ENCODE measurements at regions not wholly inside any gene's neighbourhood (a gene's known extent, or its start where the extent isn't known, plus 50 kb on each side); places are given as distances from the start of the nearest gene placed in this dataset.

DNA sequence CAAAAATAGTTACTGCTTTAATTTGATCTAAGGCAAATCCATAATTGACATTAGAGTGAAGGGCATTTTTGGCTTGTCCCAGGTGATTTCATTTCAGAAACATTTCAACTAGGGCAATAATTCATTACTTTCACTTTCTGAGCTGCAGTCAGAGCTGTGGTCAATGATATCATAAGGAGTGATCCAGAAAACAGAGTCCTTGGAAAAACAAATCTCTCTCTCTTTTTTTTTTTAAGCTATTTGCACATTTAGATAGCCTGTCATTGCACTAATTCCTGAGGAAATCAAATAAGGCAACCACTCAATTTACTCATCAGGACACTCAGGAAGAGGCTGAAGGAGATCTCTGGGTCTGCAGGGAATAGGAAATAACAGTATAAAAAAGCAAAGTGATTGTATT lies 269.5 kb upstream of the LRRC3B start:
- intact Hi-C loops (cut with DNase I), result no loop called here
- no peak for ATAC-seq
- Histone ChIP-seq H3K9me3 (ENCODE audit: control insufficient read depth, low read length) (no peaks in the 10 kb centered on the region), H3K4me1 (ENCODE audit: control insufficient read depth, insufficient read depth, low read length) (no peaks in the 10 kb centered on the region), H3K4me3 (ENCODE audit: low read length) (no peak overlapping the region), H3K27ac (ENCODE audit: low read length) (no peak overlapping the region), H3K27me3 (ENCODE audit: control insufficient read depth, insufficient read depth) (no peaks in the 10 kb centered on the region)
- DNase-seq, result no peak

DNA sequence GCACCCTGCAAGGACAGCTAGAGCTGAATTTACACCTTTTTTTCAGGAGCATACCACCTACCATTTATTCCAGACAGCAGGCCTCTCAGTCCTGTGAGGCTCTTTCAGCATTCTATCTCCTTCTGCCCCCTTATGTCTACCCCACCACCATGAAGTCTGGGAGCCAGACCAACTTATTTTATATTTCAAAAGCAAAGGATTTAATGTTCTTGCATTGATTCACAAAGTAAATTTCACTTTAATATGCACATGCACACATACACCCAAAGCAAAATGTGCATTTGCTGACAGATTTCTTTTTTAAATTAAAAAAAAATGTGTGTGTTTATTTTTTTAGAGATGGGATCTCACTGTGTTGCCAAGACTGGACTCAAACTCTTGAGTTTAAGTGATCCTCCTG lies 264.2 kb upstream of the LRRC3B start:
- H3K27me3 ChIP-seq (ENCODE audit: control insufficient read depth, insufficient read depth), result no peaks in the 10 kb centered on the region
- H3K27ac ChIP-seq (ENCODE audit: low read length), result no peak overlapping the region
- intact Hi-C loops (cut with DNase I), result no loop called here
- DNase-seq (no peak), ATAC-seq (no peak)
- no peak overlapping the region for H3K4me3 ChIP-seq (ENCODE audit: low read length)
- no peaks in the 10 kb centered on the region for H3K9me3 ChIP-seq (ENCODE audit: control insufficient read depth, low read length)
- H3K4me1 ChIP-seq (ENCODE audit: control insufficient read depth, insufficient read depth, low read length), result no peaks in the 10 kb centered on the region

DNA sequence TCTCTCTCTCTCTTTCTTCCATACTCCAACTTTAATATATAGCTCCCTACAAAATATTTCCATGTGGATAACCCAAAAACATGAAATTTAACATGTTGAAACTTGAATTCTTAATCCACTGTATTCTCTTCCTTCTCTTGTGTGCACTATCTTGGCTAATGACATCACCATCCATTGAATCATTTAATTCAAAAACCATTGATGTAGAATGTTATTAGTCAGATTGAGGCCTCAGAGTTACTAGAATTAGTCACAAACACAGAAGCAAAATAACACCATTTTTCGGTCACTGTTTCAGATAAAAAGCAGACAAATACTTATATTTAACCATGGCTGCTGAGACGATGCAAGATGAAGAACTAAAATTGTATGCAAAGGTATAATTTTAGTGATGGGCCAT lies 256.9 kb upstream of the LRRC3B start:
- intact Hi-C loops (cut with DNase I), result no loop called here
- 92% methylated on average over 2 of the region's 2 CpGs for WGBS

DNA sequence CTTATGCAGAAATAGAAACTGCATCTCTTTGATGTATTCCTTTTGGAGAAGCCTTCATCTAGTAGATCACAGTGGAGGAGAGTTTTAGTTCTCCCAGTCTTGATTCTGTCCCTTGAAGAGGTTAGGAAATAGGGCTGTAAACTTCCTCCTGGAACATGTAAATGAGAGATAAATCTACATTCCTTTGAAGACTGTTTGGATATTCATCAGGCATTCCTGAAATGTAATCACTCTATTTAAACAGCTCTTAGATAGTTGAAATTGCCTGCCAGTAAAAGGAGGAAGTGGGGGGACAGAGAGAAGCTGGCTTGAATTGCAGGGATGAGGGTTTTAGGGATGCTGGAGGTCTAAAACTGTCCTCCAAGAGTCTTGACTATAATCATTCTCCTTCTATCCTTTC lies 254.3 kb upstream of the LRRC3B start:
- Histone ChIP-seq H3K27me3 (ENCODE audit: control insufficient read depth, insufficient read depth) (no peaks in the 10 kb centered on the region), H3K4me1 (ENCODE audit: control insufficient read depth, insufficient read depth, low read length) (no peaks in the 10 kb centered on the region), H3K27ac (ENCODE audit: low read length) (no peak overlapping the region), H3K4me3 (ENCODE audit: low read length) (no peak overlapping the region), H3K9me3 (ENCODE audit: control insufficient read depth, low read length) (no peaks in the 10 kb centered on the region)
- no peak for DNase-seq
- intact Hi-C loops (cut with DNase I), result no loop called here
- no peak for ATAC-seq

More for the DNA sequence above, 256.9 kb upstream of the LRRC3B start:
- ATAC-seq, result no peak
- no peak for DNase-seq
- Histone ChIP-seq H3K27ac (ENCODE audit: low read length) (no peak overlapping the region), H3K4me3 (ENCODE audit: low read length) (no peak overlapping the region), H3K9me3 (ENCODE audit: control insufficient read depth, low read length) (no peaks in the 10 kb centered on the region), H3K4me1 (ENCODE audit: control insufficient read depth, insufficient read depth, low read length) (no peaks in the 10 kb centered on the region), H3K27me3 (ENCODE audit: control insufficient read depth, insufficient read depth) (no peaks in the 10 kb centered on the region)

DNA sequence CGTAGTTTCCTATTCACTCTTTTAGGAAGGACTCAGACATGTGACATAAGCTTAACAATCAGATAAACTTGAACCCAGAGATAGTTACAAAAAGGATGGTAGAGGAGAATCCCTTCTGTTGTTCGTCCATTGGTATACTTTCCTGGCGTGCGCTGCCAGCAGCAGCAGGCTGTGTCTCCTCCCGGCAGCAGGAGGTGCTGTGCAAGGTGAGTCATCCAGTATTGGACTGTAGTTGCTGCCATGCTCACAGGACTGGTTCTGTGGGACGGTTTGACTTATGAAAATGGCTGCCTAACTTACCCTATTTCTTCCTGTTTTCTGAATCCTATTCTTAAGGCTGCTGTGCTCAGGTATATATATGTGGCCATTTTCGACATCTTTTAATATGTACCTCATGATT lies 253.4 kb upstream of the LRRC3B start:
- Histone ChIP-seq H3K27ac (ENCODE audit: low read length) (no peak overlapping the region), H3K9me3 (ENCODE audit: control insufficient read depth, low read length) (no peaks in the 10 kb centered on the region), H3K4me1 (ENCODE audit: control insufficient read depth, insufficient read depth, low read length) (no peaks in the 10 kb centered on the region), H3K4me3 (ENCODE audit: low read length) (no peak overlapping the region), H3K27me3 (ENCODE audit: control insufficient read depth, insufficient read depth) (no peaks in the 10 kb centered on the region)
- 88% methylated on average over 7 of the region's 7 CpGs for WGBS
- ATAC-seq (no peak), DNase-seq (no peak)
- intact Hi-C loops (cut with DNase I), result no loop called here

DNA sequence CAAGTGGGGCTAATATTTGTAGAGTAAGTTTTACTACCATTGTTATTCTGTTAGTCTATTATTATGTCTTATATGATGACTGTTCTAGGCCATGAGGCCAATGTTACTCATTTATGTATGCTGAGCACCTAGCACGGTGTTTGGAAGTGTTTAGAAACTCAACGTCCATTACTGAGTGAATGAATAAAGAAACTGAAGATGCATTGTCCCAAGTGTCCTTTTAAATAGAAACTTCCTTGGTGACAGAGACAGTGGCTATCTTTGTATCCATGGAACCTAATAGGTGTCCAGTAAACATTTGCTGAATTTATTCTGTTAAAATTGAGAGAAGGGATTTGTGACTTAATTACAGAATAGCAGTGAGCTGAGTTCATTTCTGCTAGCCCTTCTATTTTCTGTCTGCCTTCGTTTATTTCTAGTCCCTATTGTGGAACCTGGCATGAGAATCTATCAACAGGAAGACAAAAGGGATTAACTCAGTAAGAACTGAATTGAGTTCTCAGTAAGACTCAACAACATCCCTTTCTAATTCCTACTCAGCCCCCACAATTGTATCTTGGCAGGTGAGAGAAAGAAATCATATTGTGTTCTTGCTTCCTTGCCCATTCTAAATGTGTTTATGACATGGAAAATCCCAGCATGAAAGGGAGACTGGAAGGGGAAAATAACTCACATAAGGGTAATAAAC lies 246.6 kb upstream of the LRRC3B start:
- no peaks in the 10 kb centered on the region for H3K9me3 ChIP-seq (ENCODE audit: control insufficient read depth, low read length)
- no peak overlapping the region for H3K4me3 ChIP-seq (ENCODE audit: low read length)
- H3K4me1 ChIP-seq (ENCODE audit: control insufficient read depth, insufficient read depth, low read length), result no peaks in the 10 kb centered on the region
- no peaks in the 10 kb centered on the region for H3K27me3 ChIP-seq (ENCODE audit: control insufficient read depth, insufficient read depth)
- ATAC-seq (no peak), DNase-seq (no peak)
- no peak overlapping the region for H3K27ac ChIP-seq (ENCODE audit: low read length)
- intact Hi-C loops (cut with DNase I), result no loop called here
- 50% methylated on average over 3 of the region's 3 CpGs for WGBS

DNA sequence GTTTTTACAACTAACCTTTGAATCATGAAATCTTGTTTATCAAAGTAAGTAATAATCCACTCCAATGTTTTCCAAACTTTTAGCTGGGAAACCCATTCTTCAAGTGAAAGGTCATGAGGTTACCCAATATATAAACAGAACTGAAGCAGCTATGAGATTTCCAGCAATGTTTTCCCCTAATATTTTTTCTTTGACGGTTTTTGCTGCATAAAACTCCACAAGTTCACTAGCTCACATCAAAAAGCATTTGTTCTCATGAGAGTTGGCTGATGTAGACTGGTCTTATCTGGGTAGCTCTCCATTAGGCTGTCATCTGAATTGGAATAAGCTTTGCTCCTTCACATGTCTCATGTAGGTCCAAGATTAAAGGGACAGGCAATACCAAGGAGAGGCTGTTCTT lies 241.2 kb upstream of the LRRC3B start:
- Histone ChIP-seq H3K9me3 (ENCODE audit: control insufficient read depth, low read length) (no peaks in the 10 kb centered on the region), H3K4me1 (ENCODE audit: control insufficient read depth, insufficient read depth, low read length) (no peaks in the 10 kb centered on the region), H3K27ac (ENCODE audit: low read length) (no peak overlapping the region), H3K4me3 (ENCODE audit: low read length) (no peak overlapping the region), H3K27me3 (ENCODE audit: control insufficient read depth, insufficient read depth) (no peaks in the 10 kb centered on the region)
- WGBS, result 33% methylated on average over 1 of the region's 1 CpG
- intact Hi-C loops (cut with DNase I), result no loop called here
- no peak for DNase-seq
- ATAC-seq, result no peak

DNA sequence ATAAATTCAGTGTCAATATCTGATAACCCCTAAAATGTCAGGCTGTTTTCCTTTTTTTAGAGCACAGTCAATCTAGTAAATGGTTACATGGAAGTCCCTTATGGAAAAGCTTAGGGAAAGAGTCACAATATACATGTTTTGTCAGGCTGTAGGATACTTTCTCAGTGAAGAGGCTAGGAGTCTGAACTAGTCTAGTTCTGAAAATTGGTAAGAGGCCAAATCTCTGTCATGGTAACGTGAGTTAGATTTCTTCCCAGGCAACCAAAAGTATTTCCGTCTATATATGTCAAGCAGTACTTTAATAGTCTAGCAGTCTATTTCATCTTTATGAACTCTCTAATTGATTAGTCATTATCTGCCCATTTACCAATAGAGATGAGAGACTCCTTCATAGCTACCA lies 215.9 kb upstream of the LRRC3B start:
- WGBS, result 59% methylated on average over 2 of the region's 2 CpGs
- DNase-seq, result no peak
- Histone ChIP-seq H3K9me3 (ENCODE audit: control insufficient read depth, low read length) (no peaks in the 10 kb centered on the region), H3K4me3 (ENCODE audit: low read length) (no peak overlapping the region), H3K27me3 (ENCODE audit: control insufficient read depth, insufficient read depth) (no peaks in the 10 kb centered on the region), H3K27ac (ENCODE audit: low read length) (no peak overlapping the region), H3K4me1 (ENCODE audit: control insufficient read depth, insufficient read depth, low read length) (no peaks in the 10 kb centered on the region)
- ATAC-seq, result no peak
- intact Hi-C loops (cut with DNase I), result no loop called here

DNA sequence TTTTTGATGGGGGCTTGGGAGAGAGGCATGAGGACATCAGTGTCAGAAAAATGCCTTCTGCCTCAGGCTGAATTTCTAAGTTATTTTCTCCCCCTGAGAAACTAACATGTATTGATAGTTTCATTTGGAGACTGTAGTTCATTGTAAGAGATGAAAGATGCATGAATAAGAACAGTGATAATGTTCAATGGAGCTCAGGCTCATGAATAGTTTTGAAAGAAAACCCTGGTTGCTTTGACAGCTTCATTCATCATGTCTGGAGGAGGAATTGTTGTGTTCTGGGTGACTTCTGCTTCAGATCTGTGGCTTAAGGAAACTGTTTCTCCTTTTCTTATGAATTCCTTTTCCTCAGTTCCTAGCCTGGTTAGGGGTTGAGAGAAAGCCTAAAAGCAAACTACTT lies 204.0 kb upstream of the LRRC3B start:
- Histone ChIP-seq H3K27ac (ENCODE audit: low read length) (no peak overlapping the region), H3K4me1 (ENCODE audit: control insufficient read depth, insufficient read depth, low read length) (no peaks in the 10 kb centered on the region), H3K9me3 (ENCODE audit: control insufficient read depth, low read length) (no peaks in the 10 kb centered on the region), H3K27me3 (ENCODE audit: control insufficient read depth, insufficient read depth) (no peaks in the 10 kb centered on the region), H3K4me3 (ENCODE audit: low read length) (no peak overlapping the region)
- ATAC-seq (no peak), DNase-seq (no peak)
- intact Hi-C loops (cut with DNase I), result no loop called here

DNA sequence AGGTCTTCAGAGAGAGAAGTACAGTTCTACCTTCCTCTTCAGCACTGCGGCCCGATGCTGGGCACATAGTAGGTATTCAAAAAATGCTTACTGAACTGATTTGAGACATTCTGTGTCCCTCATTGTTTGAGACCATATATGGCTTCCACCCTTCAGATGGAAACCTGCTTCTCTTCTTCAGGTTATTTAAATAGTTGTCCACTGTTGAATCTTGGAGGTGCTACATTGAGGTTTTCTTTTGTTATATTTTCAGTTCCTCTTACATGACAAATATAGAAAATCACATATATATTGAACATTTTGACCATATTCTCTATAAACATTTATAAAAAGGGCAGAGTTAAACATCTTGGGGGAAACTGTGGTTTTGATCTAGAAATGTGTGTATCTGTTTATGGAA lies 200.2 kb upstream of the LRRC3B start:
- H3K4me1 ChIP-seq (ENCODE audit: control insufficient read depth, insufficient read depth, low read length), result peaks cover 1% of the 10 kb centered on the region
- intact Hi-C loops (cut with DNase I), result no loop called here
- ATAC-seq (no peak), DNase-seq (no peak)
- H3K9me3 ChIP-seq (ENCODE audit: control insufficient read depth, low read length), result no peaks in the 10 kb centered on the region
- no peak overlapping the region for H3K27ac ChIP-seq (ENCODE audit: low read length)
- no peak overlapping the region for H3K4me3 ChIP-seq (ENCODE audit: low read length)
- no peaks in the 10 kb centered on the region for H3K27me3 ChIP-seq (ENCODE audit: control insufficient read depth, insufficient read depth)
- 98% methylated on average over 2 of the region's 2 CpGs for WGBS

DNA sequence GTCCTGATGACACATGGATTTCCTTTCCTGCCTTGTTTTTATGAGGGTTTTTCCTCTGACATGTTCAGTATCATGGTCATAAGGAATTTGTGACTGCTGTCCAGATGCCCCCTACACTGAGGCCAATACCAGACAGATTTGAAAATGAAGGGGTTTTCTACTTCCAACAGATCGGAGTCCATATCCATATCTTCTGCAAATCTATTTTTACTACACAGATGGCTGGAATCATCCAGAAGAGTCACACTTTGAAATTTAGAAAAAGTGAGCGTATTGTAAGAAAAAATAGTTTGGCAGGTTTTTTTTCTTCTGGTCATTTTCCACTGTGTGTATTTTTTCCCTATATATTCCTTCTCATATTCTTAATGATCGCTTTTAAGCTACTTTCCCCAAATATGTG lies 197.5 kb upstream of the LRRC3B start:
- DNase-seq (no peak), ATAC-seq (no peak)
- WGBS, result 88% methylated on average over 3 of the region's 3 CpGs
- peaks cover 1% of the 10 kb centered on the region for H3K4me1 ChIP-seq (ENCODE audit: control insufficient read depth, insufficient read depth, low read length)
- no peak overlapping the region for H3K4me3 ChIP-seq (ENCODE audit: low read length)
- no peaks in the 10 kb centered on the region for H3K9me3 ChIP-seq (ENCODE audit: control insufficient read depth, low read length)
- H3K27ac ChIP-seq (ENCODE audit: low read length), result no peak overlapping the region
- H3K27me3 ChIP-seq (ENCODE audit: control insufficient read depth, insufficient read depth), result no peaks in the 10 kb centered on the region
- intact Hi-C loops (cut with DNase I), result no loop called here

DNA sequence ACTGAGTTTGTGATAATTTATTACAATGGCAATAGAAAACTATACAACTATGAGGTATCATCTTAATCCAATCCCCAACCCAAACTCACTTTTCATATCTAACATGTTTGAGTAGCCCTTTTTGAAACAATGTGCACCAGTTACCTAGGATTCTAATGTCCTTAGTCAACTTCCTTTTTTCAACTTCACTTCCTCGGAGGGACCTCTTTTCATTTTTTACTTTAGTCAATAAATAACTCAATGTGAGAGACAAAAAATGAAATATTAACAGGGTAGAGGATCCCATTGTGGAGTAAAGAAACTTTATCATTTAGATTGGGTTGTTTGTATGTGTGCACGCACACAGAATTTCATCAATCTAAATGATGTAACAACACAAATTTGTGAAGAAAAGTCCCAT lies 193.6 kb upstream of the LRRC3B start:
- Histone ChIP-seq H3K27me3 (ENCODE audit: control insufficient read depth, insufficient read depth) (no peaks in the 10 kb centered on the region), H3K4me3 (ENCODE audit: low read length) (no peak overlapping the region), H3K4me1 (ENCODE audit: control insufficient read depth, insufficient read depth, low read length) (peaks cover 1% of the 10 kb centered on the region), H3K9me3 (ENCODE audit: control insufficient read depth, low read length) (no peaks in the 10 kb centered on the region), H3K27ac (ENCODE audit: low read length) (no peak overlapping the region)
- intact Hi-C loops (cut with DNase I), result no loop called here
- 75% methylated on average over 2 of the region's 2 CpGs for WGBS
- DNase-seq (no peak), ATAC-seq (no peak)

Data from right cardiac atrium (tissue), 5 donors.